ENCODE measurements at regions not wholly inside any gene's neighbourhood (a gene's known extent, or its start where the extent isn't known, plus 50 kb on each side); places are given as distances from the start of the nearest gene placed in this dataset.
"Not testable (repeated sequence)": the region's sequence is repeated elsewhere in the genome, so short reads cannot be mapped to it uniquely, and the experiment has no call there.

GRCh38 chr6:19719691-19720128 lies 117.5 kb upstream of the ID4 start:
- Histone ChIP-seq H3K4me3 (no peak overlapping the region), H3K36me3 (no peaks in the 10 kb centered on the region), H3K27ac (no peak overlapping the region), H3K27me3 (no peaks in the 10 kb centered on the region), H3K9me3 (no peaks in the 10 kb centered on the region), H3K4me1 (peaks cover 0 to 8% (median 0%) of the 10 kb centered on the region in 4 donors)
- WGBS, 5 donors = 26 to 57% (median 46%) methylated on average over 11 of the region's 11 CpGs
- intact Hi-C loops (cut with DNase I; ENCODE audit: low total_unique reads) = no loop called here
- peak in 1 of 2 donors; percentile 60 for DNase-seq
- TF ChIP-seq EP300 (IDR thresholded peaks at IDR 0.05) (no peak), CTCF (IDR thresholded peaks at IDR 0.05) (no peak), POLR2A (IDR thresholded peaks at IDR 0.05) (no peak), POLR2AphosphoS5 (IDR thresholded peaks at IDR 0.05) (no peak)

- intact Hi-C loops (cut with DNase I; ENCODE audit: low total_unique reads) = no loop called here
- Histone ChIP-seq H3K36me3 (no peaks in the 10 kb centered on the region), H3K4me3 (no peak overlapping the region), H3K27me3 (no peaks in the 10 kb centered on the region), H3K9me3 (no peaks in the 10 kb centered on the region), H3K27ac (no peak overlapping the region), H3K4me1 (peaks cover 0 to 8% (median 0%) of the 10 kb centered on the region in 4 donors)
- TF ChIP-seq EP300 (IDR thresholded peaks at IDR 0.05) = no peak
- no peak for TF ChIP-seq POLR2A (IDR thresholded peaks at IDR 0.05)
- no peak for TF ChIP-seq POLR2AphosphoS5 (IDR thresholded peaks at IDR 0.05)
- no peak for TF ChIP-seq CTCF (IDR thresholded peaks at IDR 0.05)
- no peak for DNase-seq
- WGBS, 5 donors = 86 to 90% (median 88%) methylated on average over 11 of the region's 11 CpGs
Measured at GRCh38 chr6:19721766-19722377, 115.3 kb upstream of the ID4 start.

- peaks cover 0 to 8% (median 0%) of the 10 kb centered on the region in 4 donors for H3K4me1 ChIP-seq
- no peak overlapping the region for H3K27ac ChIP-seq
- intact Hi-C loops (cut with DNase I; ENCODE audit: low total_unique reads) = no loop called here
- H3K4me3 ChIP-seq = no peak overlapping the region
- H3K27me3 ChIP-seq = no peaks in the 10 kb centered on the region
- peak in 1 of 2 donors; percentile 19 for DNase-seq
- WGBS, 5 donors = 75 to 80% (median 77%) methylated on average over 6 of the region's 6 CpGs
- TF ChIP-seq POLR2A (IDR thresholded peaks at IDR 0.05) (no peak), POLR2AphosphoS5 (IDR thresholded peaks at IDR 0.05) (no peak), EP300 (IDR thresholded peaks at IDR 0.05) (no peak), CTCF (IDR thresholded peaks at IDR 0.05) (no peak)
- H3K36me3 ChIP-seq = no peaks in the 10 kb centered on the region
- no peaks in the 10 kb centered on the region for H3K9me3 ChIP-seq
Measured at GRCh38 chr6:19722999-19723398, 114.2 kb upstream of the ID4 start.

GRCh38 chr6:19723545-19723944 lies 113.6 kb upstream of the ID4 start:
- Histone ChIP-seq H3K36me3 (no peaks in the 10 kb centered on the region), H3K27ac (no peak overlapping the region), H3K4me1 (peaks cover 0 to 8% (median 0%) of the 10 kb centered on the region in 4 donors), H3K4me3 (no peak overlapping the region), H3K27me3 (no peaks in the 10 kb centered on the region), H3K9me3 (no peaks in the 10 kb centered on the region)
- intact Hi-C loops (cut with DNase I; ENCODE audit: low total_unique reads) = no loop called here
- no peak for TF ChIP-seq POLR2A (IDR thresholded peaks at IDR 0.05)
- no peak for TF ChIP-seq CTCF (IDR thresholded peaks at IDR 0.05)
- TF ChIP-seq EP300 (IDR thresholded peaks at IDR 0.05) = no peak
- TF ChIP-seq POLR2AphosphoS5 (IDR thresholded peaks at IDR 0.05) = no peak
- DNase-seq = peak in 1 of 2 donors; percentile 23

GRCh38 chr6:19725436-19725835 lies 111.7 kb upstream of the ID4 start:
- H3K27ac ChIP-seq; DNase-seq; H3K4me1 ChIP-seq; intact Hi-C loops (cut with DNase I; ENCODE audit: low total_unique reads); H3K9me3 ChIP-seq; H3K4me3 ChIP-seq; H3K36me3 ChIP-seq; H3K27me3 ChIP-seq: not testable (repeated sequence)
